HG03460 (cell line): ENCODE measurements at regions not wholly inside any gene's neighbourhood (a gene's known extent, or its start where the extent isn't known, plus 50 kb on each side); places are given as distances from the start of the nearest gene placed in this dataset.
A peak's percentile ranks its signal among the peaks of the same experiment; 100 is the strongest.
"Not testable (repeated sequence)": the region's sequence is repeated elsewhere in the genome, so short reads cannot be mapped to it uniquely, and the experiment has no call there.

ENCODE experiments used
- ATAC-seq: cut with Tn5 transposase; IDR thresholded peaks from one replicate; pipeline ENCODE4 v1.9.1; 2021; ENCODE audit not compliant: unreplicated experiment

GRCh38 chr10:108072466-108072865 is 908.0 kb upstream of the SORCS1 start:
- no peak for ATAC-seq

GRCh38 chr10:108070789-108071188 is 906.3 kb upstream of the SORCS1 start:
- ATAC-seq, result no peak

- no peak for ATAC-seq
Observed at GRCh38 chr10:108069096-108069495, 904.6 kb upstream of the SORCS1 start.

- no peak for ATAC-seq
Observed at GRCh38 chr10:108064746-108065260, 900.3 kb upstream of the SORCS1 start.

- no peak for ATAC-seq
Observed at GRCh38 chr10:108060246-108060645, 895.7 kb upstream of the SORCS1 start.

GRCh38 chr10:108055506-108055905 is 891.0 kb upstream of the SORCS1 start:
- ATAC-seq, result no peak

GRCh38 chr10:108052981-108053380 is 888.5 kb upstream of the SORCS1 start:
- ATAC-seq, result no peak

GRCh38 chr10:108051218-108051617 is 886.7 kb upstream of the SORCS1 start:
- ATAC-seq, result no peak

GRCh38 chr10:108050626-108051025 is 886.1 kb upstream of the SORCS1 start:
- ATAC-seq, result no peak

GRCh38 chr10:108049668-108050067 is 885.2 kb upstream of the SORCS1 start:
- ATAC-seq, result no peak

- no peak for ATAC-seq
Observed at GRCh38 chr10:108048898-108049297, 884.4 kb upstream of the SORCS1 start.

- ATAC-seq, result no peak
Observed at GRCh38 chr10:108039821-108040584, 875.5 kb upstream of the SORCS1 start.

GRCh38 chr10:108037061-108037460 is 872.6 kb upstream of the SORCS1 start:
- no peak for ATAC-seq

GRCh38 chr10:108036265-108036664 is 871.8 kb upstream of the SORCS1 start:
- ATAC-seq, result no peak

GRCh38 chr10:108034829-108035228 is 870.3 kb upstream of the SORCS1 start:
- ATAC-seq, result no peak

GRCh38 chr10:108033518-108033917 is 869.0 kb upstream of the SORCS1 start:
- ATAC-seq, result not testable (repeated sequence)

GRCh38 chr10:108031505-108031904 is 867.0 kb upstream of the SORCS1 start:
- ATAC-seq, result no peak

GRCh38 chr10:108014902-108015177 is 850.3 kb upstream of the SORCS1 start:
- ATAC-seq, result peak; percentile 63

- ATAC-seq, result no peak
Observed at GRCh38 chr10:108014145-108014901, 849.8 kb upstream of the SORCS1 start.

GRCh38 chr10:108005627-108006026 is 841.1 kb upstream of the SORCS1 start:
- no peak for ATAC-seq

GRCh38 chr10:108003576-108003975 is 839.1 kb upstream of the SORCS1 start:
- ATAC-seq, result no peak

- ATAC-seq, result no peak
Observed at GRCh38 chr10:108003061-108003460, 838.6 kb upstream of the SORCS1 start.
